ENCODE measurements at regions not wholly inside any gene's neighbourhood (a gene's known extent, or its start where the extent isn't known, plus 50 kb on each side); places are given as distances from the start of the nearest gene placed in this dataset.

DNA sequence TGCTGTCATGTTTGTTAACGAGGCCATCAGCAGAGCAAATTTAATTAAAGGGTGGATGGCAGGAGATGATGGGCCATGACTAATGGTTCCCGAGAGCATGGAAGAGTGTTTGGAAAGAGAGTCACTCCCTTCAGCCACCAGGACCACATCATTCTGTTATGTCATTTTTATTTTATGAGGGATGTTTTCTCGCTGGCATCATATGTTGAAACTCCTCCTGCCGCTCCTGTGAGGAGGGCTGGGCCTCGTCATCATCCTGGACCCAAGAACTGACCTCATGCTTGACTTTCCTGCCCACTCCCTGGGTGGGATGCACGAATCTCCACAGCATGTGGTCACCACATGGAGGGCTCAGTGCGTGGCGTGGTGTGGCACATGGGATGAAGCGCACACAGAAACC is 86.4 kb upstream of the FRMD1 start:
- Histone ChIP-seq H3K9ac (ENCODE audit: low read length) (no peak overlapping the region), H3K27ac (ENCODE audit: low read depth, low read length) (no peak overlapping the region), H3K9me3 (ENCODE audit: control insufficient read depth in 1 of 2, insufficient read depth in 1 of 2, low read depth in 1 of 2, low read length in 2 of 2) (no peaks in the 10 kb centered on the region), H3K36me3 (ENCODE audit: control insufficient read depth in 1 of 2, insufficient read depth in 2 of 2, low read length in 2 of 2) (no peaks in the 10 kb centered on the region), H4K20me1 (ENCODE audit: insufficient read depth) (no peaks in the 10 kb centered on the region), H3K79me2 (ENCODE audit: insufficient read depth, low read length) (no peaks in the 10 kb centered on the region), H3K4me2 (ENCODE audit: low read length) (no peak overlapping the region), H3K4me3 (replicated peaks in 1 of 2; ENCODE audit: low read depth in 1 of 2, low read length in 2 of 2) (no peak overlapping the region), H3K9me2 (ENCODE audit: insufficient read depth) (no peaks in the 10 kb centered on the region), H3K27me3 (ENCODE audit: insufficient read depth, low read length) (no peaks in the 10 kb centered on the region), H2AFZ (ENCODE audit: low read depth, low read length, poor library complexity, severe bottlenecking) (no peak overlapping the region), H3K4me1 (ENCODE audit: control insufficient read depth in 1 of 2, insufficient read depth in 2 of 2, low read length in 2 of 2) (no peaks in the 10 kb centered on the region)
- TF ChIP-seq YY1 (IDR thresholded peaks at IDR 0.05; ENCODE audit: extremely low read depth, insufficient replicate concordance, low read depth, low read length) (no peak), RAD21 (IDR thresholded peaks at IDR 0.05; ENCODE audit: low read depth) (no peak), SP1 (IDR thresholded peaks at IDR 0.05; ENCODE audit: low read depth) (no peak)
- TF ChIP-seq, protein P1, sequence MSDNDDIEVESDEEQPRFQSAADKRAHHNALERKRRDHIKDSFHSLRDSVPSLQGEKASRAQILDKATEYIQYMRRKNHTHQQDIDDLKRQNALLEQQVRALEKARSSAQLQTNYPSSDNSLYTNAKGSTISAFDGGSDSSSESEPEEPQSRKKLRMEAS (IDR thresholded peaks at IDR 0.05): no peak
- TF ChIP-seq, protein P2, sequence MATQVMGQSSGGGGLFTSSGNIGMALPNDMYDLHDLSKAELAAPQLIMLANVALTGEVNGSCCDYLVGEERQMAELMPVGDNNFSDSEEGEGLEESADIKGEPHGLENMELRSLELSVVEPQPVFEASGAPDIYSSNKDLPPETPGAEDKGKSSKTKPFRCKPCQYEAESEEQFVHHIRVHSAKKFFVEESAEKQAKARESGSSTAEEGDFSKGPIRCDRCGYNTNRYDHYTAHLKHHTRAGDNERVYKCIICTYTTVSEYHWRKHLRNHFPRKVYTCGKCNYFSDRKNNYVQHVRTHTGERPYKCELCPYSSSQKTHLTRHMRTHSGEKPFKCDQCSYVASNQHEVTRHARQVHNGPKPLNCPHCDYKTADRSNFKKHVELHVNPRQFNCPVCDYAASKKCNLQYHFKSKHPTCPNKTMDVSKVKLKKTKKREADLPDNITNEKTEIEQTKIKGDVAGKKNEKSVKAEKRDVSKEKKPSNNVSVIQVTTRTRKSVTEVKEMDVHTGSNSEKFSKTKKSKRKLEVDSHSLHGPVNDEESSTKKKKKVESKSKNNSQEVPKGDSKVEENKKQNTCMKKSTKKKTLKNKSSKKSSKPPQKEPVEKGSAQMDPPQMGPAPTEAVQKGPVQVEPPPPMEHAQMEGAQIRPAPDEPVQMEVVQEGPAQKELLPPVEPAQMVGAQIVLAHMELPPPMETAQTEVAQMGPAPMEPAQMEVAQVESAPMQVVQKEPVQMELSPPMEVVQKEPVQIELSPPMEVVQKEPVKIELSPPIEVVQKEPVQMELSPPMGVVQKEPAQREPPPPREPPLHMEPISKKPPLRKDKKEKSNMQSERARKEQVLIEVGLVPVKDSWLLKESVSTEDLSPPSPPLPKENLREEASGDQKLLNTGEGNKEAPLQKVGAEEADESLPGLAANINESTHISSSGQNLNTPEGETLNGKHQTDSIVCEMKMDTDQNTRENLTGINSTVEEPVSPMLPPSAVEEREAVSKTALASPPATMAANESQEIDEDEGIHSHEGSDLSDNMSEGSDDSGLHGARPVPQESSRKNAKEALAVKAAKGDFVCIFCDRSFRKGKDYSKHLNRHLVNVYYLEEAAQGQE (IDR thresholded peaks at IDR 0.05; ENCODE audit: low read depth): no peak
- no peak for DNase-seq (ENCODE audit: low read depth, low spot score)
- intact Hi-C loops (cut with micrococcal nuclease): no loop called here
- POLR2A ChIA-PET: no interaction called here
- no TSS peak for BruUV-seq (replicated peaks)
- ATAC-seq: no peak
- CTCF ChIA-PET: no interaction called here
- RAD21 ChIA-PET (ENCODE audit: low non-redundant PET in 1 of 2, low total read pairs in 2 of 2, uncharacterized antibody in 2 of 2, unreplicated experiment in 2 of 2): no interaction called here

DNA sequence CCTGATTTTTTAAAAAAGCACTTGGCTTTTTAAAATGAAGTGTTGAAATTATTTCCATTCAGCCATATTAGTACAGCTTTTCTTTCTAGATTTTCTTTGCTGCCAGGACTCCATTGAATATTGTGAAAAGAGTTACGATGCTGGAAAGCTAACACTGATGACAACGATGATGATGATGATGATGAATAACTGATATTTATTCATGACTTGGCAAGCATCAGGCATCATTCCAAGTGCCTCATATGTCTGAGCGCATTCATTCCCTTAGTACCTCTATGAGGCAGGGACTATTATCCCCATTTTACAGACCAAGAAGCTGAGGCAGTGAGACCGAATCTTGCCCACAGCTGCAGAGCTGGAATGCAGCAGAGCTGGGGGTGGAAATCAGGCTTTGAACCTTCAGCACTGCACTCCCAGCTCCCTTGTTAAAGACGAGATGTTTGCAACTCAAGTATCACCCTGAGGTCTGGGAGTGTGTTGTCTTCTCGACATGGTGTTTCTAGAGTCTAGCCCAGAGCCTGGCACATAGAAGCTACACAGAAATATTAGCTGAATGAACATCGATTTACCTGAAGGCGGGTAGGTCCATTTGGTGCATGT is 85.5 kb upstream of the FRMD1 start:
- H3K4me3 ChIP-seq (replicated peaks in 1 of 2; ENCODE audit: low read depth in 1 of 2, low read length in 2 of 2): no peak overlapping the region
- H3K9me2 ChIP-seq (ENCODE audit: insufficient read depth): no peaks in the 10 kb centered on the region
- no peak overlapping the region for H3K27ac ChIP-seq (ENCODE audit: low read depth, low read length)
- TF ChIP-seq POLR2A (IDR thresholded peaks at IDR 0.05; ENCODE audit: borderline replicate concordance, extremely low read depth, insufficient read depth, insufficient read length): no peak
- TF ChIP-seq ZNF274 (IDR thresholded peaks at IDR 0.05; ENCODE audit: low read depth, low read length): no peak
- no peak for TF ChIP-seq YY1 (IDR thresholded peaks at IDR 0.05; ENCODE audit: extremely low read depth, insufficient replicate concordance, low read depth, low read length)
- no peak for TF ChIP-seq SRF (IDR thresholded peaks at IDR 0.05; ENCODE audit: low read depth)
- TF ChIP-seq, protein P1 (IDR thresholded peaks at IDR 0.05): no peak
- no TSS peak for BruUV-seq (replicated peaks)
- no peaks in the 10 kb centered on the region for H3K9me3 ChIP-seq (ENCODE audit: control insufficient read depth in 1 of 2, insufficient read depth in 1 of 2, low read depth in 1 of 2, low read length in 2 of 2)
- ChIA-PET POLR2A (no interaction called here), RAD21 (ENCODE audit: low non-redundant PET in 1 of 2, low total read pairs in 2 of 2, uncharacterized antibody in 2 of 2, unreplicated experiment in 2 of 2) (no interaction called here), CTCF (no interaction called here)
- no peak overlapping the region for H2AFZ ChIP-seq (ENCODE audit: low read depth, low read length, poor library complexity, severe bottlenecking)
- no peak for ATAC-seq
- H3K4me2 ChIP-seq (ENCODE audit: low read length): no peak overlapping the region
- intact Hi-C loops (cut with micrococcal nuclease): no loop called here
- H3K27me3 ChIP-seq (ENCODE audit: insufficient read depth, low read length): no peaks in the 10 kb centered on the region
- no peak overlapping the region for H3K9ac ChIP-seq (ENCODE audit: low read length)
- H3K36me3 ChIP-seq (ENCODE audit: control insufficient read depth in 1 of 2, insufficient read depth in 2 of 2, low read length in 2 of 2): no peaks in the 10 kb centered on the region
- H3K4me1 ChIP-seq (ENCODE audit: control insufficient read depth in 1 of 2, insufficient read depth in 2 of 2, low read length in 2 of 2): no peaks in the 10 kb centered on the region
- DNase-seq (ENCODE audit: low read depth, low spot score): no peak
- H3K79me2 ChIP-seq (ENCODE audit: insufficient read depth, low read length): no peaks in the 10 kb centered on the region
- no peaks in the 10 kb centered on the region for H4K20me1 ChIP-seq (ENCODE audit: insufficient read depth)
